Activated B cell treated with CpG ODN at 0.5 μM for 24 hours (primary cell): ENCODE measurements at regions not wholly inside any gene's neighbourhood (a gene's known extent, or its start where the extent isn't known, plus 50 kb on each side); places are given as distances from the start of the nearest gene placed in this dataset.

Experiments used
- ATAC-seq: fragments of 200-7000 bp; cut with Tn5 transposase; one replicate; pipeline ENCODE4 v1.10.0; 2021; ENCODE audit warnings: low read depth, mild to moderate bottlenecking, moderate library complexity
- CTCF ChIA-PET: fragments of 350-600 bp; sonication (Branson Sonifier 250); formaldehyde crosslinking; loops from one replicate; lab custom pipeline; 2021; ENCODE audit warnings: antibody characterized with exemption; lab: Charles Lee
- POLR2A ChIA-PET: fragments of 350-600 bp; sonication (Branson Sonifier 250); formaldehyde crosslinking; loops from one replicate; lab custom pipeline; 2021; ENCODE audit warnings: antibody characterized with exemption; lab: Charles Lee
- DNase-seq: peaks from one replicate; pipeline ENCODE4 v3.0.0; 2022
- H3K27ac Mint-ChIP-seq: one replicate; pipeline ENCODE4 v1.8.0; 2020; ENCODE audit warnings: mixed read lengths
- H3K27me3 Mint-ChIP-seq: one replicate; pipeline ENCODE4 v1.8.0; 2021; ENCODE audit warnings: mixed read lengths
- H3K36me3 Mint-ChIP-seq: one replicate; pipeline ENCODE4 v1.8.0; 2021; ENCODE audit warnings: low read depth, mixed read lengths
- H3K4me1 Mint-ChIP-seq: one replicate; pipeline ENCODE4 v1.8.0; 2021; ENCODE audit warnings: mixed read lengths
- H3K4me3 Mint-ChIP-seq: one replicate; pipeline ENCODE4 v1.8.0; 2020; ENCODE audit warnings: mild to moderate bottlenecking, mixed read lengths
- H3K9me3 Mint-ChIP-seq: one replicate; pipeline ENCODE4 v1.8.0; 2020; ENCODE audit warnings: mixed read lengths
- intact Hi-C: fragments of 100-400 bp; cut with micrococcal nuclease; formaldehyde crosslinking; loops from one replicate; pipeline ENCODE4 v1.15.1; 2024
- TF ChIP-seq, protein P1 (sequence below): fragments of 200-600 bp; IDR thresholded peaks from one replicate; pipeline ENCODE4 v1.8.0; 2022; ENCODE audit warnings: antibody characterized with exemption, mild to moderate bottlenecking

DNA sequence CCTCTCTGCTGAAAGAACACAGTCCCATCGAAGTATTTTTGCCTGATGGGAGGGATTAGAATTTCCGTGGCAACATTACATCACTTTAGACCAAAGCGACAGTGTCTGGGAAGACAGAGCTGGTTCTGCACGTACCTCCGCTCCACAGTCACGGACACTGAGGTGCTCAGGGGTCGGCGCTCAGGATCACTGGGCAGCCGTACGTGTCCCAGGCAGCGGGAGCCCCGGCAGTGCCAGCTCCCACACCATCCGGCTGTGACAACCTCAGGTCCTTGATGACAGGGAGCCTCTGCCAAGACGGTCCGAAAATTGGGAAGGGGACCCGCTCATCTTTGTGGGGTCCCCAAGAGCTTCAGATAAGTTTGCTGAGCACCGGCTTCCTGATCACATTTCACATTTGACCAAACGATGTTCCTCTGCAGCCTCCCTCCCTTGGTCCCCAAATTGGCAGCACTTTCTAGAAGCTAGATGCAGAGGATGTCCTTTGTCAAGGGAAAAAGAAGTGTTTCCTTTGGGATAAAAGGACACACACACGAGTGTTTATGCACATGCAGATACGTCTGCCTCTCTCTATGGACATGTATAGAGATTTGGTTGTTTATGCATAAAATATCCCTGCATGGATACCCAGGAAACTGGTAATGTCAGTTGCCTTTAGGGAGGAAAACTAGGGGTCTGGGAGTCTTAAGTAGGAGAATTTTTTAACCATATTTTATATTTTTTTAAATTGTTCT lies 61.6 kb upstream of the LINC01488 start:
- CTCF ChIA-PET, result no interaction called here
- POLR2A ChIA-PET, result no interaction called here

GRCh38 chr11:69422645-69423044 lies 58.8 kb upstream of the LINC01488 start:
- DNase-seq (no peak), ATAC-seq (no peak)
- H3K27me3 Mint-ChIP-seq, result peaks cover 4% of the 10 kb centered on the region
- intact Hi-C loops, result no loop called here
- TF ChIP-seq, protein P1, sequence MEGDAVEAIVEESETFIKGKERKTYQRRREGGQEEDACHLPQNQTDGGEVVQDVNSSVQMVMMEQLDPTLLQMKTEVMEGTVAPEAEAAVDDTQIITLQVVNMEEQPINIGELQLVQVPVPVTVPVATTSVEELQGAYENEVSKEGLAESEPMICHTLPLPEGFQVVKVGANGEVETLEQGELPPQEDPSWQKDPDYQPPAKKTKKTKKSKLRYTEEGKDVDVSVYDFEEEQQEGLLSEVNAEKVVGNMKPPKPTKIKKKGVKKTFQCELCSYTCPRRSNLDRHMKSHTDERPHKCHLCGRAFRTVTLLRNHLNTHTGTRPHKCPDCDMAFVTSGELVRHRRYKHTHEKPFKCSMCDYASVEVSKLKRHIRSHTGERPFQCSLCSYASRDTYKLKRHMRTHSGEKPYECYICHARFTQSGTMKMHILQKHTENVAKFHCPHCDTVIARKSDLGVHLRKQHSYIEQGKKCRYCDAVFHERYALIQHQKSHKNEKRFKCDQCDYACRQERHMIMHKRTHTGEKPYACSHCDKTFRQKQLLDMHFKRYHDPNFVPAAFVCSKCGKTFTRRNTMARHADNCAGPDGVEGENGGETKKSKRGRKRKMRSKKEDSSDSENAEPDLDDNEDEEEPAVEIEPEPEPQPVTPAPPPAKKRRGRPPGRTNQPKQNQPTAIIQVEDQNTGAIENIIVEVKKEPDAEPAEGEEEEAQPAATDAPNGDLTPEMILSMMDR, result no peak
- H3K9me3 Mint-ChIP-seq, result peaks cover 7% of the 10 kb centered on the region
- ChIA-PET CTCF (no interaction called here), POLR2A (no interaction called here)
- H3K4me3 Mint-ChIP-seq, result no peak overlapping the region
- H3K4me1 Mint-ChIP-seq, result no peaks in the 10 kb centered on the region
- H3K36me3 Mint-ChIP-seq, result no peaks in the 10 kb centered on the region
- no peak overlapping the region for H3K27ac Mint-ChIP-seq

More for the DNA sequence above, 61.6 kb upstream of the LINC01488 start:
- H3K36me3 Mint-ChIP-seq, result no peaks in the 10 kb centered on the region
- H3K27ac Mint-ChIP-seq, result no peak overlapping the region
- intact Hi-C loops, result no loop called here
- no peaks in the 10 kb centered on the region for H3K4me1 Mint-ChIP-seq
- H3K9me3 Mint-ChIP-seq, result peaks cover 6% of the 10 kb centered on the region
- H3K27me3 Mint-ChIP-seq, result peaks cover 6% of the 10 kb centered on the region
- no peak for ATAC-seq
- TF ChIP-seq, protein P1, result no peak
- DNase-seq, result no peak
- H3K4me3 Mint-ChIP-seq, result no peak overlapping the region

GRCh38 chr11:69423181-69423580 lies 58.3 kb upstream of the LINC01488 start:
- DNase-seq (no peak), ATAC-seq (no peak)
- peaks cover 7% of the 10 kb centered on the region for H3K9me3 Mint-ChIP-seq
- intact Hi-C loops, result no loop called here
- peaks cover 4% of the 10 kb centered on the region for H3K27me3 Mint-ChIP-seq
- TF ChIP-seq, protein P1, result no peak
- H3K36me3 Mint-ChIP-seq, result no peaks in the 10 kb centered on the region
- no peaks in the 10 kb centered on the region for H3K4me1 Mint-ChIP-seq
- ChIA-PET POLR2A (no interaction called here), CTCF (no interaction called here)
- no peak overlapping the region for H3K4me3 Mint-ChIP-seq
- H3K27ac Mint-ChIP-seq, result no peak overlapping the region

GRCh38 chr11:69423611-69424385 lies 57.7 kb upstream of the LINC01488 start:
- DNase-seq (no peak), ATAC-seq (no peak)
- intact Hi-C loops, result no loop called here
- Mint-ChIP-seq H3K27ac (no peak overlapping the region), H3K9me3 (peaks cover 7% of the 10 kb centered on the region), H3K36me3 (no peaks in the 10 kb centered on the region), H3K27me3 (peaks cover 4% of the 10 kb centered on the region), H3K4me3 (no peak overlapping the region), H3K4me1 (no peaks in the 10 kb centered on the region)
- CTCF ChIA-PET, result no interaction called here
- POLR2A ChIA-PET, result no interaction called here
- TF ChIP-seq, protein P1, result no peak

DNA sequence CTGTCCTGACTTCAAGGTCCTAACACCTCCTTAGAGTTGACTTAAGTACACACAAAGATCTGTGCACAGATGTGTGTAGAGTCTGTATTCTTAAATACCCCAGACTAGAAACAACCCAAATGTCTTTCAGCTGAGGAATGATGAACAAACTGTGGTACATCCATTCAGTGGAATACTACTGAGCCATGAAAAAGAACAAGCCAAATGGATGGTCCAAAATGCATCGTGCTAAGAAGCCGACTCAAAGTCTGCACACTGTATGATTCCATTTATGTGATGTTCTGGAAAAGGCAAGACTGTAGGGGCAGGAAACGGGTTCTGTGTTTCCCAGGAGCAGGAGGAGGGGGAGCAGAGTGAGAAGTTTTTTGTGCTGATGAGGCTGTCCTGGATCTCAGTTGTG lies 56.7 kb upstream of the LINC01488 start:
- no peak overlapping the region for H3K4me3 Mint-ChIP-seq
- peaks cover 4% of the 10 kb centered on the region for H3K27me3 Mint-ChIP-seq
- ATAC-seq (no peak), DNase-seq (no peak)
- intact Hi-C loops, result no loop called here
- ChIA-PET POLR2A (no interaction called here), CTCF (no interaction called here)
- H3K27ac Mint-ChIP-seq, result no peak overlapping the region
- no peaks in the 10 kb centered on the region for H3K4me1 Mint-ChIP-seq
- no peaks in the 10 kb centered on the region for H3K36me3 Mint-ChIP-seq
- TF ChIP-seq, protein P1, result no peak
- H3K9me3 Mint-ChIP-seq, result peaks cover 7% of the 10 kb centered on the region
